ENCODE measurements at regions not wholly inside any gene's neighbourhood (a gene's known extent, or its start where the extent isn't known, plus 50 kb on each side); places are given as distances from the start of the nearest gene placed in this dataset.
"Not testable (repeated sequence)": the region's sequence is repeated elsewhere in the genome, so short reads cannot be mapped to it uniquely, and the experiment has no call there.

DNA sequence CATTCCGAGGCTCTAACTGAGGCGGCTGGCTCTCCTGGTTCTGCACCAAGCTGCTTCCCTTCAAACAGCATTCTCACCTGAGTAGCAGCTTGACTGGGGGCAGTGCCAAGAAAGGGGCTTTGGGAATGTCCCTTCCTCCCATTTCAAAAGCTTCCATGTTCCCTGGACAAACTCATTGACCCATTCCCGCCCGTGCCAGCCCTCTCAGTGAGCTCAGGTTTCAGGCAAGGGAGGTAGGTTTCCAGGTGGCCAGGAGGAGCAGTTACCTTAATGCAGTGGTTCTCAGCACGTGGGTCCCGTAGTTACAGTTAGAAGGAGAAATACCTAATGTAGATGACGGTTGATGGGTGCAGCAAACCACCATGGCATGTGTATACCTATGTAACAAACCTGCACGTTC is 135.2 kb downstream of the ELOVL4 start:
- TF ChIP-seq, protein P1, sequence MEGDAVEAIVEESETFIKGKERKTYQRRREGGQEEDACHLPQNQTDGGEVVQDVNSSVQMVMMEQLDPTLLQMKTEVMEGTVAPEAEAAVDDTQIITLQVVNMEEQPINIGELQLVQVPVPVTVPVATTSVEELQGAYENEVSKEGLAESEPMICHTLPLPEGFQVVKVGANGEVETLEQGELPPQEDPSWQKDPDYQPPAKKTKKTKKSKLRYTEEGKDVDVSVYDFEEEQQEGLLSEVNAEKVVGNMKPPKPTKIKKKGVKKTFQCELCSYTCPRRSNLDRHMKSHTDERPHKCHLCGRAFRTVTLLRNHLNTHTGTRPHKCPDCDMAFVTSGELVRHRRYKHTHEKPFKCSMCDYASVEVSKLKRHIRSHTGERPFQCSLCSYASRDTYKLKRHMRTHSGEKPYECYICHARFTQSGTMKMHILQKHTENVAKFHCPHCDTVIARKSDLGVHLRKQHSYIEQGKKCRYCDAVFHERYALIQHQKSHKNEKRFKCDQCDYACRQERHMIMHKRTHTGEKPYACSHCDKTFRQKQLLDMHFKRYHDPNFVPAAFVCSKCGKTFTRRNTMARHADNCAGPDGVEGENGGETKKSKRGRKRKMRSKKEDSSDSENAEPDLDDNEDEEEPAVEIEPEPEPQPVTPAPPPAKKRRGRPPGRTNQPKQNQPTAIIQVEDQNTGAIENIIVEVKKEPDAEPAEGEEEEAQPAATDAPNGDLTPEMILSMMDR (IDR thresholded peaks at IDR 0.05; ENCODE audit: insufficient read depth, low read depth, low read length, missing control alignments), result no peak
- H3K4me3 ChIP-seq (ENCODE audit: low read depth, low read length), result no peak overlapping the region
- no peak for DNase-seq (ENCODE audit: low read depth)

DNA sequence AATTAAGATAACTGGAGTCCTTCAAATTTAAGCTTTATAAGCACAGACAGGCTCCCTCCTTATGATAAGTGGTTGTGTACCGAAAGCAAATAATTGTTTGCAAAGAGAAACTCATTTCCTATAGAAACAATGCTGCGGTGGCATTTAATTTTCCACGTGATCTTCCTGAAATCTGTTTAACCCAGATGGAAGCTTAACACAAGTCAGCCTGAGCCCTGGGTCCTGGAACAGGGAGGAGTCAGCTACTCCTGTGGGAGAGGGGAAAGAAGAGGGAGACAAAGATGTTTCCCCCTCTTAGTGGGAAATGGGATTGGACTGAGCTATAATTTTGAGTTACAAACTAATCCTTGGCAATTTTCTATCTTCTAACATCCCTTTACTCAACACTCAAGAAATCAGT is 136.5 kb downstream of the ELOVL4 start:
- TF ChIP-seq, protein P1 (IDR thresholded peaks at IDR 0.05; ENCODE audit: insufficient read depth, low read depth, low read length, missing control alignments), result no peak
- no peak overlapping the region for H3K4me3 ChIP-seq (ENCODE audit: low read depth, low read length)
- DNase-seq (ENCODE audit: low read depth), result no peak

DNA sequence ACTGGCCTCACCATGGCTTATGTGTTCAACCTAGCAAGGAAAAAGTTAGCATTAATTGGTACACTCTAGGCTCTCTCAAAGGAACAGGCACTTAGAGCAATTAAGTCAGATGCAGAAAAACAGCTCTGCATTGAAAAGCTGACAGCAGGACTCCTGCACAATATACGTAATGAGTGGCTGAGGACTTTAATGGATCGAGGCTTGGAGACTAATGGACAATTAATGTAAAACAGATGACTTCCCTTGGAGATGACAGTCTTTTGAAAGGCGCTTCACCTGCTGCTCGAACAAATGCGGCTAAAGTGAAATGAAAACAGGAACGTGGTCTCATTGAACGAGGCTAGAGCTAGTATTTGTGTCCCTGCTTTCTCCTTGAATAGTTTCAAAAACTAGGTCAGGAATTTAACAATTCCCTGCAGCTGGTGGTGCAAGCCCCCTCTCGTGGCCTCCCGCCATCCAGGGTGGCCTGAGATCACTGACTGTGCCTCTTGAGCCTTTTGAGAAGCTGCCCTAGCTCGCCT is 137.1 kb downstream of the ELOVL4 start:
- no peak overlapping the region for H3K4me3 ChIP-seq (ENCODE audit: low read depth, low read length)
- TF ChIP-seq, protein P1 (IDR thresholded peaks at IDR 0.05; ENCODE audit: insufficient read depth, low read depth, low read length, missing control alignments), result no peak
- no peak for DNase-seq (ENCODE audit: low read depth)

DNA sequence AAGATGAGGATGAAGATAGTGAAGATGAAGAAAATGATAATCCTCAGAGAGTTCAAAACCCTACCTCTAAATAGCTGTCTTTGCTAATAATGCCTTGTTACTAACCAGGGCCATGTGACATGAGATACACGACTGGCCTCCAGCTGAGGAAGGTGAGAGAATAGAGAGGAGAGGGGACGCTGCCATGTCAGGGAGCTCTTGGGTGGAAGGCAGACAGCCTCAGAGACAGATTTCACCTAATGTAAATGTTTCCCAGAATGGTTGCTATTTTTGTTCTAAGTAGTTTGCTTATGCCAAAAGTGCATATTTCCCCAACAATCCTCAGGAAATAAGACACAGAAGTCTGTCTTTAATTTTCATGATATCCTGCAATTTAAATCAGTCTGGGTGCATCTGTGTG is 138.4 kb downstream of the ELOVL4 start:
- DNase-seq (ENCODE audit: low read depth), result no peak
- no peak overlapping the region for H3K4me3 ChIP-seq (ENCODE audit: low read depth, low read length)
- TF ChIP-seq, protein P1 (IDR thresholded peaks at IDR 0.05; ENCODE audit: insufficient read depth, low read depth, low read length, missing control alignments), result no peak

DNA sequence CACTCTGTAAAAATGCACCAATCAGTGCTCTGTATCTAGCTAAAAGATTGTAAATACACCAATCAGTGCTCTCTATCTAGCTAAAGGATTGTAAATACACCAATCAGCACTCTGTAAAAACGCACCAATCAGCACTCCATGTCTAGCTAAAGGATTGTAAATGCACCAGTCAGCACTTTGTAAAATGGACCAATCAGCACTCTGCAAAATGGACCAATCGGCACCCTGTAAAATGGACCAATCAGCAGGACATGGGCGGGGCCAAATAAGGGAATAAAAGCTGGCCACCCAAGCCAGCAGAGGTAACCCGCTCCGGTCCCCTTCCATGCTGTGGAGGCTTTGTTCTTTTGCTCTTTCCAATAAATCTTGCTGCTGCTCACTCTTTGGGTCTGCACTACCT is 140.7 kb downstream of the ELOVL4 start:
- not testable (repeated sequence) for H3K4me3 ChIP-seq (ENCODE audit: low read depth, low read length); DNase-seq (ENCODE audit: low read depth)

DNA sequence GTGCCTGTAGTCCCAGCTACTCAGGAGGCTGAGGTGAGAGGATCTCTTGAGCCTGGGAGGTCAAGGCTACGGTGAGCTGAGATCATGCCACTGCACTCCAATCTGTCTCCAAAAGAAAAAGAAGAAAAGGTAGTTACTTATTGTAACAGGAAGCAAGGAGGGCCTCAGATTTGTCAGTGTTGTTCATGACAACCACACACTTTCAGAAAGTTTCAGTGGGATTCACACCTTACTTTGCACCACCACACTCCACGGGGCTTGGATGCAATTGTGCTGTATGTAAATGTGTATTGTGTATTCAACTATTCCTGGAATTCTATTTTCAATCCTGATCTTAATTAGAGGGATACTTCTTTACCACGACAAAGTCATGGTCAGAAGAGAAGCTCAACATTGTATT is 142.6 kb downstream of the ELOVL4 start:
- DNase-seq (ENCODE audit: low read depth), result no peak
- TF ChIP-seq, protein P1 (IDR thresholded peaks at IDR 0.05; ENCODE audit: insufficient read depth, low read depth, low read length, missing control alignments), result no peak
- H3K4me3 ChIP-seq (ENCODE audit: low read depth, low read length), result no peak overlapping the region

DNA sequence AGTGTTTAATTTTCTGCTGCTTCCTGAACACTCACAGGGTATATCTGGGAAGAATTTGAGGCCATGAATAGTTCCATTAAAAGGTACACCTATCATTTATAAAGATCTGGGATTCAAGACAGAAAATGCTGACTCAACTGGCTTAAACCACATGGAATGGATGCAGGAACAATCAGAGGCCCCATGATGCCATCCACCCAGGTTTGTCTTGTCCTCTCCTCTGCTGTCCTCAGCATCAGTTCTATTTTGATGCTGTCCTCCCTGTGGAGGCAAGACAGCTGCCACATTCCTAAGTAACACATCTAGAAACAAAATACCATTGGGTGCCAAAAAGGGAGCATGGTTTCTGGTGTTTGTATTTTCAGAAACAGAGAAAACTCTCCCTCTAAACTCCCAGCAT is 143.4 kb downstream of the ELOVL4 start:
- TF ChIP-seq, protein P1 (IDR thresholded peaks at IDR 0.05; ENCODE audit: insufficient read depth, low read depth, low read length, missing control alignments), result no peak
- no peak overlapping the region for H3K4me3 ChIP-seq (ENCODE audit: low read depth, low read length)
- DNase-seq (ENCODE audit: low read depth), result no peak
